SU-DHL-6 (cell line): ENCODE measurements at regions not wholly inside any gene's neighbourhood (a gene's known extent, or its start where the extent isn't known, plus 50 kb on each side); places are given as distances from the start of the nearest gene placed in this dataset.

ENCODE experiments used
- EZH2phosphoT487 ChIP-seq: fragments of 200-600 bp; sonication (generic), shearing (Covaris generic); conservative IDR thresholded peaks from 2 replicates; pipeline ENCODE4 v1.6.1; 2018; ENCODE audit warnings: mild to moderate bottlenecking, antibody characterized with exemption, low read length, moderate library complexity, mixed read lengths
- TF ChIP-seq, protein P1 (sequence below): fragments of 200-600 bp; sonication (generic); IDR thresholded peaks from one replicate; pipeline ENCODE4 v1.5.1; 2017; ENCODE audit warnings: antibody characterized with exemption, mild to moderate bottlenecking, low read length, moderate library complexity; ENCODE audit not compliant: insufficient read depth, poor library complexity, severe bottlenecking

DNA sequence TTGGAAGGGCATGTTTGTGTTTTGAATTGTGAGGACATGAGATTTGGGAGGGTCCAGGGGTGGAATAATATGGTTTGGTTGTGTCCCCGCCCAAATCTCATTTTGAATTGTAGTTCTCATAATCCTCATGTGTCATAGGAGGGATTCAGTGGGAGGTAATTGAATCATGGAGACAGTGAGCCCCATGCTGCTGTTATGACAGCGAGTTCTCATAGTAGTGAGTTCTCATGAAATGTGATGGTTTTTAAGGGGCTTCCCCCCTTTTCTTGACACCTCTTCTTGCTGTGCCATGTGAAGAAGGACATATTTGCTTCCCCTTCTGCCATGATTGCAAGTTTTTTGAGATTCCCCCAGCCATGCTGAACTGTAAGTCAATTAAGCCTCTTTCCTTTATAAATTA, 260.0 kb downstream of the DUSP6 start:
- TF ChIP-seq, protein P1, sequence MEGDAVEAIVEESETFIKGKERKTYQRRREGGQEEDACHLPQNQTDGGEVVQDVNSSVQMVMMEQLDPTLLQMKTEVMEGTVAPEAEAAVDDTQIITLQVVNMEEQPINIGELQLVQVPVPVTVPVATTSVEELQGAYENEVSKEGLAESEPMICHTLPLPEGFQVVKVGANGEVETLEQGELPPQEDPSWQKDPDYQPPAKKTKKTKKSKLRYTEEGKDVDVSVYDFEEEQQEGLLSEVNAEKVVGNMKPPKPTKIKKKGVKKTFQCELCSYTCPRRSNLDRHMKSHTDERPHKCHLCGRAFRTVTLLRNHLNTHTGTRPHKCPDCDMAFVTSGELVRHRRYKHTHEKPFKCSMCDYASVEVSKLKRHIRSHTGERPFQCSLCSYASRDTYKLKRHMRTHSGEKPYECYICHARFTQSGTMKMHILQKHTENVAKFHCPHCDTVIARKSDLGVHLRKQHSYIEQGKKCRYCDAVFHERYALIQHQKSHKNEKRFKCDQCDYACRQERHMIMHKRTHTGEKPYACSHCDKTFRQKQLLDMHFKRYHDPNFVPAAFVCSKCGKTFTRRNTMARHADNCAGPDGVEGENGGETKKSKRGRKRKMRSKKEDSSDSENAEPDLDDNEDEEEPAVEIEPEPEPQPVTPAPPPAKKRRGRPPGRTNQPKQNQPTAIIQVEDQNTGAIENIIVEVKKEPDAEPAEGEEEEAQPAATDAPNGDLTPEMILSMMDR = no peak
- TF ChIP-seq EZH2phosphoT487 = no peak
